HG03571 (cell line): ENCODE measurements at regions not wholly inside any gene's neighbourhood (a gene's known extent, or its start where the extent isn't known, plus 50 kb on each side); places are given as distances from the start of the nearest gene placed in this dataset.

ENCODE experiments used
- ATAC-seq: cut with Tn5 transposase; IDR thresholded peaks from one replicate; pipeline ENCODE4 v1.9.1; 2021; ENCODE audit not compliant: unreplicated experiment

GRCh38 chr2:128781585-128782385, 463.1 kb upstream of the HS6ST1 start:
- ATAC-seq, result no peak

- ATAC-seq, result no peak
These were observed 463.9 kb upstream of the HS6ST1 start for GRCh38 chr2:128782411-128783192.

GRCh38 chr2:128783193-128783671, 464.6 kb upstream of the HS6ST1 start:
- no peak for ATAC-seq

- no peak for ATAC-seq
These were observed 465.2 kb upstream of the HS6ST1 start for GRCh38 chr2:128783896-128784295.

GRCh38 chr2:128784626-128785306, 466.1 kb upstream of the HS6ST1 start:
- ATAC-seq, result no peak

- no peak for ATAC-seq
These were observed 467.6 kb upstream of the HS6ST1 start for GRCh38 chr2:128786316-128786715.

GRCh38 chr2:128786741-128787478, 468.2 kb upstream of the HS6ST1 start:
- ATAC-seq, result no peak

- no peak for ATAC-seq
These were observed 468.9 kb upstream of the HS6ST1 start for GRCh38 chr2:128787616-128788015.

GRCh38 chr2:128788636-128789220, 470.1 kb upstream of the HS6ST1 start:
- no peak for ATAC-seq

- no peak for ATAC-seq
These were observed 470.6 kb upstream of the HS6ST1 start for GRCh38 chr2:128789221-128789620.

- no peak for ATAC-seq
These were observed 471.2 kb upstream of the HS6ST1 start for GRCh38 chr2:128789776-128790455.

- ATAC-seq, result no peak
These were observed 471.9 kb upstream of the HS6ST1 start for GRCh38 chr2:128790541-128791001.

GRCh38 chr2:128791120-128791984, 472.7 kb upstream of the HS6ST1 start:
- ATAC-seq, result no peak

- ATAC-seq, result no peak
These were observed 473.3 kb upstream of the HS6ST1 start for GRCh38 chr2:128791985-128792320.

GRCh38 chr2:128792476-128793054, 473.9 kb upstream of the HS6ST1 start:
- no peak for ATAC-seq

- ATAC-seq, result no peak
These were observed 474.7 kb upstream of the HS6ST1 start for GRCh38 chr2:128793404-128793803.

GRCh38 chr2:128794285-128794684, 475.6 kb upstream of the HS6ST1 start:
- ATAC-seq, result no peak

GRCh38 chr2:128796321-128796720, 477.7 kb upstream of the HS6ST1 start:
- ATAC-seq, result no peak

GRCh38 chr2:128797092-128797491, 478.4 kb upstream of the HS6ST1 start:
- ATAC-seq, result no peak
